Right atrium auricular region (tissue), 2 donors: ENCODE measurements at regions not wholly inside any gene's neighbourhood (a gene's known extent, or its start where the extent isn't known, plus 50 kb on each side); places are given as distances from the start of the nearest gene placed in this dataset.
A peak's percentile ranks its signal among the peaks of the same experiment; 100 is the strongest.

ENCODE experiments used
- DNase-seq: peaks from one replicate; pipeline ENCODE4 v3.0.0-alpha.2; 2019; ENCODE audit warnings: low spot score
- H3K27ac ChIP-seq, 2 donors: fragments of 200-600 bp; sonication (generic); 1 replicate in 1 of 2; 2 replicates in 1 of 2; pipeline ENCODE4 v1.5.1; 2016 to 2019
- H3K27me3 ChIP-seq, 2 donors: fragments of 200-600 bp; sonication (generic); one replicate each; pipeline versions ENCODE4 v1.5.1 to v1.6.0; 2017 to 2019
- H3K36me3 ChIP-seq: fragments of 200-600 bp; sonication (generic); one replicate; pipeline ENCODE4 v1.5.1; 2016
- H3K4me1 ChIP-seq, 2 donors: fragments of 200-600 bp; sonication (generic); one replicate each; pipeline versions ENCODE4 v1.5.1 to v1.6.0; 2017 to 2019
- H3K4me3 ChIP-seq, 2 donors: fragments of 200-600 bp; sonication (generic); 1 replicate in 1 of 2; 2 replicates in 1 of 2; pipeline ENCODE4 v1.5.1; 2017 to 2019; ENCODE audit warnings: mild to moderate bottlenecking in 1 of 2, moderate library complexity in 1 of 2
- H3K9me3 ChIP-seq, 2 donors: fragments of 200-600 bp; sonication (generic); one replicate each; pipeline ENCODE4 v1.5.1; 2019
- CTCF ChIP-seq, 2 donors: fragments of 200-600 bp; sonication (generic); IDR thresholded peaks; one replicate each; pipeline ENCODE4 v1.5.1; 2019; ENCODE audit warnings: antibody characterized with exemption in 2 of 2

GRCh38 chr14:71753126-71753830 is 179.0 kb upstream of the RGS6 start:
- H3K27ac ChIP-seq: no peak overlapping the region
- H3K27me3 ChIP-seq: no peaks in the 10 kb centered on the region
- H3K4me3 ChIP-seq: no peak overlapping the region
- TF ChIP-seq CTCF (IDR thresholded peaks at IDR 0.05): peak; percentile 83 to 92
- H3K36me3 ChIP-seq: no peaks in the 10 kb centered on the region
- H3K9me3 ChIP-seq: peaks cover under 1 to 8% of the 10 kb centered on the region in 2 donors
- H3K4me1 ChIP-seq: peaks cover 0 to 10% of the 10 kb centered on the region in 2 donors
- DNase-seq: peak; percentile 94

GRCh38 chr14:71753976-71754375 is 178.3 kb upstream of the RGS6 start:
- no peak overlapping the region for H3K27ac ChIP-seq
- TF ChIP-seq CTCF (IDR thresholded peaks at IDR 0.05): no peak
- no peak overlapping the region for H3K4me3 ChIP-seq
- peaks cover 0 to 10% of the 10 kb centered on the region in 2 donors for H3K4me1 ChIP-seq
- no peaks in the 10 kb centered on the region for H3K27me3 ChIP-seq
- no peaks in the 10 kb centered on the region for H3K36me3 ChIP-seq
- peaks cover 0 to 1% of the 10 kb centered on the region in 2 donors for H3K9me3 ChIP-seq
- DNase-seq: no peak

GRCh38 chr14:71754422-71755095 is 177.7 kb upstream of the RGS6 start:
- Histone ChIP-seq H3K4me1 (peaks cover 0 to 10% of the 10 kb centered on the region in 2 donors), H3K27me3 (no peaks in the 10 kb centered on the region), H3K4me3 (no peak overlapping the region), H3K27ac (no peak overlapping the region), H3K36me3 (no peaks in the 10 kb centered on the region), H3K9me3 (no peaks in the 10 kb centered on the region)
- no peak for DNase-seq
- TF ChIP-seq CTCF (IDR thresholded peaks at IDR 0.05): no peak

- Histone ChIP-seq H3K36me3 (no peaks in the 10 kb centered on the region), H3K27me3 (no peaks in the 10 kb centered on the region), H3K4me1 (peaks cover 0 to 2% of the 10 kb centered on the region in 2 donors), H3K27ac (no peak overlapping the region), H3K9me3 (peaks cover 0 to 17% of the 10 kb centered on the region in 2 donors), H3K4me3 (no peak overlapping the region)
- DNase-seq: no peak
- TF ChIP-seq CTCF (IDR thresholded peaks at IDR 0.05): no peak
Observed at GRCh38 chr14:71758229-71758951, 173.8 kb upstream of the RGS6 start.

- Histone ChIP-seq H3K4me3 (no peak overlapping the region), H3K4me1 (no peaks in the 10 kb centered on the region), H3K36me3 (no peaks in the 10 kb centered on the region), H3K27ac (no peak overlapping the region), H3K9me3 (peaks cover 0 to 17% of the 10 kb centered on the region in 2 donors), H3K27me3 (no peaks in the 10 kb centered on the region)
- TF ChIP-seq CTCF (IDR thresholded peaks at IDR 0.05): no peak
- DNase-seq: no peak
Observed at GRCh38 chr14:71762575-71762974, 169.7 kb upstream of the RGS6 start.
